ENCODE measurements at regions not wholly inside any gene's neighbourhood (a gene's known extent, or its start where the extent isn't known, plus 50 kb on each side); places are given as distances from the start of the nearest gene placed in this dataset.

GRCh38 chr3:72086042-72086742 lies 301.2 kb upstream of the PROK2 start:
- H3K9me2 ChIP-seq (ENCODE audit: insufficient read depth), result no peaks in the 10 kb centered on the region
- no peak for ATAC-seq
- no peaks in the 10 kb centered on the region for H3K79me2 ChIP-seq (replicated peaks; ENCODE audit: insufficient read depth)
- peaks cover 5% of the 10 kb centered on the region for H3K4me1 Mint-ChIP-seq
- H4K20me1 ChIP-seq (replicated peaks; ENCODE audit: insufficient read depth), result no peaks in the 10 kb centered on the region
- no peaks in the 10 kb centered on the region for H3F3A ChIP-seq (replicated peaks; ENCODE audit: low read depth)
- no peak overlapping the region for H3K4me2 ChIP-seq
- H3K9me3 Mint-ChIP-seq, result no peaks in the 10 kb centered on the region
- no peak overlapping the region for H3K27ac Mint-ChIP-seq
- H3K4me3 Mint-ChIP-seq, result no peak overlapping the region
- H3K27me3 ChIP-seq (ENCODE audit: insufficient read depth), result no peaks in the 10 kb centered on the region
- H3K27me3 Mint-ChIP-seq (ENCODE audit: insufficient read depth, low read depth, poor library complexity), result peaks cover 5% of the 10 kb centered on the region
- H3K36me3 ChIP-seq (ENCODE audit: insufficient read depth), result no peaks in the 10 kb centered on the region
- H3K4me1 ChIP-seq (ENCODE audit: insufficient read depth), result peaks cover 9% of the 10 kb centered on the region; the same call in 1 of the 2 replicates
- no peak for TF ChIP-seq JUNB (IDR thresholded peaks at IDR 0.05; ENCODE audit: unreplicated experiment)
- no peak for TF ChIP-seq ETS1 (IDR thresholded peaks at IDR 0.05)
- no peak for TF ChIP-seq NANOG (IDR thresholded peaks at IDR 0.05; ENCODE audit: borderline replicate concordance)
- TF ChIP-seq EZH2phosphoT487 (IDR thresholded peaks at IDR 0.05; ENCODE audit: unreplicated experiment), result no peak
- no peak for TF ChIP-seq ZNF114 (CRISPR knock-in tag; IDR thresholded peaks at IDR 0.05)
- TF ChIP-seq ZNF331 (CRISPR knock-in tag; IDR thresholded peaks at IDR 0.05; ENCODE audit: low read depth), result no peak
- TF ChIP-seq CTCF (conservative IDR thresholded peaks at IDR 0.05; ENCODE audit: low read depth in 2 of 2), result no peak
- no peak for TF ChIP-seq STAT1 (IDR thresholded peaks at IDR 0.05; ENCODE audit: unreplicated experiment)
- no peak for TF ChIP-seq ZNF462 (CRISPR knock-in tag; IDR thresholded peaks at IDR 0.05)
- no peak for TF ChIP-seq CREB1 (CRISPR knock-in tag; IDR thresholded peaks at IDR 0.05; ENCODE audit: low read depth)
- H3K27ac ChIP-seq (ENCODE audit: low read depth), result no peak overlapping the region
- no peak overlapping the region for H3K4me3 ChIP-seq
- H2AFZ ChIP-seq, result no peak overlapping the region
- H3K36me3 Mint-ChIP-seq (ENCODE audit: low read depth), result no peaks in the 10 kb centered on the region
- no peak for DNase-seq (ENCODE audit: low spot score)
